GM12892 (cell line): ENCODE measurements at regions not wholly inside any gene's neighbourhood (a gene's known extent, or its start where the extent isn't known, plus 50 kb on each side); places are given as distances from the start of the nearest gene placed in this dataset.
"Not testable (repeated sequence)": the region's sequence is repeated elsewhere in the genome, so short reads cannot be mapped to it uniquely, and the experiment has no call there.

ENCODE experiments used
- DNase-seq: peaks from one replicate; pipeline ENCODE4 v3.0.0; 2011; ENCODE audit not compliant: insufficient read length
- FAIRE-seq: peaks from 2 replicates; lab custom pipeline; 2011; peaks lifted over from hg19 to GRCh38; lab: Jason Lieb, UNC
- POLR2A ChIP-seq: IDR thresholded peaks from 2 replicates; pipeline ENCODE4 v1.6.1; 2011; ENCODE audit warnings: low read depth, low read length, control low read depth
- POLR2AphosphoS5 ChIP-seq: IDR thresholded peaks from 2 replicates; pipeline ENCODE4 v1.6.1; 2011; ENCODE audit warnings: low read depth, low read length, control low read depth
- TAF1 ChIP-seq: IDR thresholded peaks from 2 replicates; pipeline ENCODE4 v1.6.1; 2011; ENCODE audit warnings: low read depth, mild to moderate bottlenecking, control low read depth, low read length, borderline replicate concordance

- TF ChIP-seq POLR2AphosphoS5 = no peak
- TF ChIP-seq TAF1 = no peak
- no peak for TF ChIP-seq POLR2A
- DNase-seq = no peak
- FAIRE-seq = no peak
These were observed 648.5 kb upstream of the NR2F2 start for GRCh38 chr15:95681836-95682544.

DNA sequence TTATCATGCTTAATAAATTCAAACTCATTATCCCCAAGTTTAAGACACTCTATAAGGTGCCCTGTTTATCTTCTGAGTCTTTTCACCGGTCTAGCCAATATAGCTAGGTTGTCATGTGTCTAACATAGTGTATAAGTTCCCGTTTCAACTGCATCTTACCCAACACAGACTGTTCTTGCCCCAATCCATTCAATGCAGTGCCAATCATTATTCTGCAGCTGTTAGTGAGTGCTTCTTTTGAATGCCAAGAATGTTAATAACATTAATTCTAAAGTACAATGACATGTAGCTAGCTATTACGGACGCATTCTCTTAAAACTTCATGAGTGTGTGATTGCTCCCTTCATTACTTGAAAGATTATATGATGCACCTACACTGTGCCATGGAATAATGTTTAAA lies 646.4 kb upstream of the NR2F2 start:
- DNase-seq (no peak), FAIRE-seq (no peak)
- TF ChIP-seq POLR2AphosphoS5 = no peak
- TF ChIP-seq POLR2A = no peak
- TF ChIP-seq TAF1 = no peak

DNA sequence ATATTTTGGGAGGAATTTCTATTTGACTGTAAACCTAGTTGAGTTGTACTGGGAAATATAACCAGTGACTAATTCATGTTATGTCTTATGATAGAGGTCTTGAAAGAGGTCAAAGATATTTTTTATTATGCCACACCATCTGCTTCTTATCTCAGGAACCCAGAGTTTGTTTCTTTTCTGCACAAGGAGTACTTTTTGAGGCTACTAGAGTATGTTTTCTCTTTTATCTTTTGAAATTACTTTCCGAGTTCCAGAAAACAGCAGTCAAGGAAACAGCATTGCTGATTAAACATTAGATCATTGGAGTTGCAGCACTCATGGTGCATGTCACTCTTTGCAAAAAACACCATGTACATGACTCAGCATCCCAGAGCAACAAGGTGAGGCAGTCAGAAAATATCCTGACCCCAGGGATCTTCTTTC lies 645.8 kb upstream of the NR2F2 start:
- no peak for TF ChIP-seq POLR2AphosphoS5
- no peak for TF ChIP-seq TAF1
- no peak for TF ChIP-seq POLR2A
- FAIRE-seq (no peak), DNase-seq (no peak)

DNA sequence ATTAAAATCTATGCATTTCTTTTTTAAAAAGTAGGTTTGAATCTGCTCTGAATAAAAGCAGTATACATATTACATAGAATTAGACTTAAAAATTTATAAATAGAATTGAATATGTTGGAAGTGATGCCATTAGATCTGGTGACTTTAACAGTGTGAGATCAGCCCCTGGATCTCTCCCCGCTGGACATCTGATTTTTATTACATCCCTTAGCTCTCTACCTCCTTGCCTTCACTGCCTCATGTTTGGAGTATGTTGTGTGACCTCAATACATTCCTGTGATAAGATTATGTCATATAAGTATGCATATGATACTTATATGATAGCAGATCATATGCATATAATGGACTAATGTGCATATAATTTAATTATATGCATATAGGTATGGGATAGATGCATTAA lies 643.4 kb upstream of the NR2F2 start:
- TF ChIP-seq TAF1 = no peak
- TF ChIP-seq POLR2AphosphoS5 = no peak
- no peak for TF ChIP-seq POLR2A
- no peak for DNase-seq
- no peak for FAIRE-seq

DNA sequence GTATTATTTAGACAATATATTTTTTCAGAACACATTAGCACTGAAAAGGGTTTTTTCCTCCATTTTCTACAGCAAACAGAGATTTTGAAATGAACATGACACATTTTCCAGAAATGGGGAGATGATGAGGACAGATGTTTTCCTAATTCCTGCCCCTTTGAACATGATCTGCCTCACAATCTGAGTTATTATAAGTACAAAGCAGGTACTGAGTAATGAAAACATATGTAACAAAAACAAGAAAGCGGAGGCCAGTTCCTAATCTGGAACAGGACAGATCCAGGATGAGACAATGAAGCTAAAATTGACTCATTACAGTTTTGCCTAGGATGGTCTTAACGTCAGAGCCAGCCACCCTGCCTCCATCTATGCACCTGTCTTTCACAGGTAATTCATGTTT lies 642.8 kb upstream of the NR2F2 start:
- FAIRE-seq (no peak), DNase-seq (no peak)

DNA sequence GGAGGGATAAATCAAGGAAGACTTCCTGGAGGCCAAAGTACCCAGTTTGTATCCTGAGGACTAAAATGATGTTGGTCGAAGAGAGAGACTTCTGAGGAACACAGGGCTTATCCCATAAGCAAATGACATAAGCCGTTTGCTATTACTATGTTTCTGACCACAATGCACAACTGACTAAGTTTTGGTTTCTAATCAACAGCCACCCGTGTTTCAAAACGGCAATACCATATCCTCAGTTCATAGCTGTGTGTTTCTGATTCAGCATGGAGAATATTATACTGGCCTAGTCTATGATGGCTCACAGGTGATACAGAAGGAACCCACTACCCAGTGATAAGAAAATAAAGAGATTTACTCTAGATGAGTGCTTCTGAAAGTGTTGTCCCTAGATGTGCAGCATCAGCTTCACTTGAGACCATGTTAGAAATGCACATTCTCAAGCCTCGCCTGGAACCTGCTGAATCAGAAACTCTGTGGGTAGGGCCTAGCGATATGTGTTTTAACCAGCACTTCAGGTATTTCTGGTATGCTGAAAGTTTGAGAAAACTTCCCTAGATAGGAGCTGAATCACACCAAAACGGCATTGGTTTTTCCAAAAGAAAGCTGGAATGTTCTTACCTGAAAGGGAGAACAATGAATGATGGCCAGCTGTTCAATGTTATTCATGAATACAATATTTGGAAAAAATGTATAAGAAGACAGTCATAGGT lies 639.7 kb upstream of the NR2F2 start:
- FAIRE-seq (no peak), DNase-seq (no peak)
- no peak for TF ChIP-seq POLR2AphosphoS5
- TF ChIP-seq POLR2A = no peak
- TF ChIP-seq TAF1 = no peak

More for the DNA sequence above, 642.8 kb upstream of the NR2F2 start:
- no peak for TF ChIP-seq POLR2A
- TF ChIP-seq POLR2AphosphoS5 = no peak
- no peak for TF ChIP-seq TAF1

DNA sequence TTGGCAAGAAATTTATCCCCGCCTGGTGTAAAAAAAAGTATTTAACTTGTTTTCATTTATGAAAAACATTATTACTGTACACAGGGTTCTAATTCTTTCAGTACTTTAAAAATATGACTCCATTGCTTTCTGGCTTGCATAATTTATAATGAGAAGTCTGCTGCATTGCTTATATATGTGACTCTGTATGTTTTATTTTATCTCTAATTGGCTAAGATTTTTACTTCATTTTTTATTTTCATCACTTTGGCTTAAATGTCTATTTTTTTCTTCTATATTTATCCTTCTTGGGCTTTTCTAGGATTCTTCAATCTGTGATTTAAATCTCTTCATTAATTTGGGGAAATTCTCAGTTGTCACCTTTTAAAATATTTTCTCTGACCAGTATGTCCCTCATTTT lies 636.6 kb upstream of the NR2F2 start:
- FAIRE-seq = no peak
- no peak for TF ChIP-seq POLR2A
- no peak for TF ChIP-seq POLR2AphosphoS5
- no peak for TF ChIP-seq TAF1

GRCh38 chr15:95698230-95698629 lies 632.3 kb upstream of the NR2F2 start:
- FAIRE-seq (no peak), DNase-seq (no peak)
- TF ChIP-seq TAF1 (no peak), POLR2AphosphoS5 (no peak), POLR2A (no peak)

More for the DNA sequence above, 636.6 kb upstream of the NR2F2 start:
- DNase-seq = no peak

GRCh38 chr15:95698951-95699350 lies 631.5 kb upstream of the NR2F2 start:
- TF ChIP-seq POLR2AphosphoS5 (no peak), POLR2A (no peak), TAF1 (no peak)
- FAIRE-seq (no peak), DNase-seq (no peak)

DNA sequence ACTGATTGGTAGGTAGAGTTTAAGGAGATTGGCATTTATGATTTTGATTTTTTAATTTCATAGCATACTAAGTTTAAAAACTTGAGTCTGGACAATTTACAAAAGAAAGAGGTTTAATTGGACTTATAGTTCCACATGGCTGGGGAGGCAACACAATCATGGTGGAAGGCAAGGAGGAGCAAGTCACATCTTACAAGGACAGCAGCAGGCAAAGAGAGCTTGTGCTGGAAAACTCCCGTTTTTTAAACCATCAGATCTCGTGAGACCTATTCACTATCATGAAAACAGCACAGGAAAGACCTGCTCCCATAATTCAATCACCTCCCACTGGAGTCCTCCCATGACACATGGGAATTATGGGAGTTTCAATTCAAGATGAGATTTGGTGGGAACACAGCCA lies 630.9 kb upstream of the NR2F2 start:
- no peak for DNase-seq
- no peak for TF ChIP-seq TAF1
- no peak for TF ChIP-seq POLR2AphosphoS5
- no peak for TF ChIP-seq POLR2A
- no peak for FAIRE-seq

DNA sequence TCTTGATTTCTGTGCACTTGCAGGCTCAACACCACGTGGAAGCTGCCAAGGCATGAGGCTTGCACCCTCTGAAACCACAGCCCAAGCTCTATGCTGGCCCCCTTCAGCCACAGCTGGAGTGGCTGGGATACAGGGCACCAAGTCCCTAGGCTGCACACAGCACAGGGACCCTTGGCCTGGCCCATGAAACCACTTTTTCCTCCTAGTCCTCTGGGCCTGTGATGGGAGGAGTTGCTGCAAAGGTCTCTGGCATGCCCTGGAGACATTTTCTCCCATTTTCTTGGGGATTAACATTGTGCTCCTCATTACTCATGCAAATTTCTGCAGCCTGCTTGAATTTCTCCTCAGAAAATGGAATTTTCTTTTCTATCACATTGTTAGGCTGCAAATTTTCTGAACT lies 629.8 kb upstream of the NR2F2 start:
- not testable (repeated sequence) for FAIRE-seq, DNase-seq

GRCh38 chr15:95701410-95701809 lies 629.1 kb upstream of the NR2F2 start:
- DNase-seq = no peak
- TF ChIP-seq POLR2AphosphoS5 (no peak), TAF1 (no peak), POLR2A (no peak)
- FAIRE-seq = no peak
